Pancreas (tissue), 10 donors: ENCODE measurements at regions not wholly inside any gene's neighbourhood (a gene's known extent, or its start where the extent isn't known, plus 50 kb on each side); places are given as distances from the start of the nearest gene placed in this dataset.

ENCODE experiments used
- ATAC-seq, 4 donors: fragments of 200-7000 bp; cut with Tn5 transposase; one replicate each; pipeline versions ENCODE4 v1.8.0 to v1.9.1; 2020; ENCODE audit warnings: mild to moderate bottlenecking in 4 of 4, moderate library complexity in 4 of 4
- DNase-seq, 6 donors: peaks; one replicate each; pipeline ENCODE4 v3.0.0-alpha.2; 2020
- FAIRE-seq: peaks from 2 replicates; lab custom pipeline; 2012; peaks lifted over from hg19 to GRCh38; lab: Jason Lieb, UNC
- H3K27ac ChIP-seq, 4 donors: fragments of 200-600 bp; sonication (generic); 1 replicate in 3 of 4; 2 replicates in 1 of 4; pipeline versions ENCODE4 v1.5.0 to v1.8.0; 2020
- H3K27me3 ChIP-seq, 4 donors: fragments of 200-600 bp; one replicate each; pipeline ENCODE4 v1.8.0; 2021
- H3K36me3 ChIP-seq, 3 donors: fragments of 200-600 bp; sonication (generic) in 1 of 3; one replicate each; pipeline versions ENCODE4 v1.5.0 to v1.8.0; 2020 to 2021
- H3K4me1 ChIP-seq, 3 donors: fragments of 200-600 bp; one replicate each; pipeline ENCODE4 v1.8.0; 2021
- H3K4me3 ChIP-seq, 4 donors: fragments of 200-600 bp; sonication (generic) in 2 of 4; one replicate each; pipeline versions ENCODE4 v1.5.0 to v1.8.0; 2020 to 2021
- H3K9me3 ChIP-seq, 4 donors: fragments of 200-600 bp; one replicate each; pipeline ENCODE4 v1.8.0; 2021
- WGBS, 2 donors: extraction: QIAGEN DNeasy Blood & Tissue Kit; methylation state at CpG; one replicate each; pipeline ENCODE4 v1.1.7; 2013; 5-methylcytosine and 5-hydroxymethylcytosine counted together
- intact Hi-C, 3 donors: fragments of 100-400 bp; cut with DNase I; formaldehyde crosslinking; loops; one replicate each; pipeline versions ENCODE4 v1.11.1 to v1.14.2; 2022
- TF ChIP-seq, protein P1 (sequence below), 4 donors: fragments of 200-600 bp; sonication (generic) in 3 of 4; IDR thresholded peaks; one replicate each; pipeline versions ENCODE4 v1.5.0 to v1.8.0; 2021; ENCODE audit warnings: antibody characterized with exemption in 4 of 4
- donor health status: healthy with polysubstance abuse.
- donor health status: DM: no; HTN: no; CAD: no; lungs with moderate emphysema.
- donor health status: DM: no; HTN: no; CAD: no.
- donor health status: control.
- donor health status: control.
- donor health status: Bipolar disorder and iron deficiency.
- donor health status: DM: yes; HTN: yes; CAD: no.
- donor health status: DM: no; HTN: no; CAD: no.
- donor health status: DM: no; HTN: no; CAD: no.
- donor health status: DM: yes; HTN: yes; CAD: no.

DNA sequence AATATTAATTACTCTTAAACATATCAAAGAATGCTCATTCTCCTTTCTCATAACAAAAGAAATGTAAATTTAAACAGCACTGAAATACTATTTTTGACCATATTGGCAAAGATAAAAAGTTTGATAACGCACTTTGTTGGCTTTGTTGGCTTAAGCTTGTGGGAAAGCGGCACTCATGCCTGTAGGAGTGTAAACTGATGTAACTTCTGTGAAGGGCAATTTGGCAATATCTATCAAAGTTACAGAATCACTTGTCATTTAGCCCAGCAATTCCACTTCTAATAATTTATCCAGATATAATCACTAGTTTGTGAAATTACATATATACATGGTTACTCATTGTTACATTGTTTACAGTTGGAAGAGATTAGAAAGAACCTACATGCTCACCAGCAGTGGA, 96.3 kb upstream of the FOXN2 start:
- H3K4me3 ChIP-seq, result no peak overlapping the region
- no peaks in the 10 kb centered on the region for H3K36me3 ChIP-seq
- no peak for FAIRE-seq
- DNase-seq, result no peak
- H3K9me3 ChIP-seq, result no peaks in the 10 kb centered on the region
- H3K27me3 ChIP-seq, result no peaks in the 10 kb centered on the region
- no peak for ATAC-seq
- TF ChIP-seq, protein P1, sequence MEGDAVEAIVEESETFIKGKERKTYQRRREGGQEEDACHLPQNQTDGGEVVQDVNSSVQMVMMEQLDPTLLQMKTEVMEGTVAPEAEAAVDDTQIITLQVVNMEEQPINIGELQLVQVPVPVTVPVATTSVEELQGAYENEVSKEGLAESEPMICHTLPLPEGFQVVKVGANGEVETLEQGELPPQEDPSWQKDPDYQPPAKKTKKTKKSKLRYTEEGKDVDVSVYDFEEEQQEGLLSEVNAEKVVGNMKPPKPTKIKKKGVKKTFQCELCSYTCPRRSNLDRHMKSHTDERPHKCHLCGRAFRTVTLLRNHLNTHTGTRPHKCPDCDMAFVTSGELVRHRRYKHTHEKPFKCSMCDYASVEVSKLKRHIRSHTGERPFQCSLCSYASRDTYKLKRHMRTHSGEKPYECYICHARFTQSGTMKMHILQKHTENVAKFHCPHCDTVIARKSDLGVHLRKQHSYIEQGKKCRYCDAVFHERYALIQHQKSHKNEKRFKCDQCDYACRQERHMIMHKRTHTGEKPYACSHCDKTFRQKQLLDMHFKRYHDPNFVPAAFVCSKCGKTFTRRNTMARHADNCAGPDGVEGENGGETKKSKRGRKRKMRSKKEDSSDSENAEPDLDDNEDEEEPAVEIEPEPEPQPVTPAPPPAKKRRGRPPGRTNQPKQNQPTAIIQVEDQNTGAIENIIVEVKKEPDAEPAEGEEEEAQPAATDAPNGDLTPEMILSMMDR (IDR thresholded peaks at IDR 0.05), result no peak
- intact Hi-C loops, result no loop called here
- H3K4me1 ChIP-seq, result no peaks in the 10 kb centered on the region
- no peak overlapping the region for H3K27ac ChIP-seq
- WGBS, 2 donors, result 63 to 72% methylated on average over 2 of the region's 2 CpGs

DNA sequence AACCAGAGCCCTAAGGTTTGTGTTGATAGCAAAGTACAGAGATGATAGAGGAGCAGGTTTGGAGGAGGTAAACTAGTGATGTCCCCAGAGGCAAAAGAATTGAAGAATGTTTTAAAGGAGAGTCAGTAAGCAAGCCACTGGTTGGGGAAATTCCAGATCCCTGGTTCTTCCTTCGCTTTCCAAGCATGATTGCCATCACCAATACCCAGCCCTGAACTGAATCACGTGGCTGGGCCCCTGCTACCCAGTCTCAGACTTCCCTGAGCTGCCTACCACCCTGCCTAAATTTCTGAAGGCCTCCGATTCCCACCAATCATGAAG, 95.3 kb upstream of the FOXN2 start:
- TF ChIP-seq, protein P1 (IDR thresholded peaks at IDR 0.05), result no peak
- Histone ChIP-seq H3K9me3 (no peaks in the 10 kb centered on the region), H3K27me3 (no peaks in the 10 kb centered on the region), H3K4me1 (no peaks in the 10 kb centered on the region), H3K27ac (no peak overlapping the region), H3K4me3 (no peak overlapping the region), H3K36me3 (no peaks in the 10 kb centered on the region)
- DNase-seq (no peak), FAIRE-seq (no peak), ATAC-seq (no peak)
- WGBS, 2 donors, result 92 to 95% methylated on average over 3 of the region's 3 CpGs
- intact Hi-C loops, result no loop called here

- no peaks in the 10 kb centered on the region for H3K27me3 ChIP-seq
- no peak for DNase-seq
- no peaks in the 10 kb centered on the region for H3K36me3 ChIP-seq
- no peaks in the 10 kb centered on the region for H3K4me1 ChIP-seq
- H3K4me3 ChIP-seq, result no peak overlapping the region
- TF ChIP-seq, protein P1 (IDR thresholded peaks at IDR 0.05), result no peak
- peak in 1 of 4 donors; percentile 25 for ATAC-seq
- FAIRE-seq, result no peak
- intact Hi-C loops, result no loop called here
- H3K9me3 ChIP-seq, result no peaks in the 10 kb centered on the region
- 26 to 39% methylated on average over 1 of the region's 1 CpG for WGBS, 2 donors
- H3K27ac ChIP-seq, result no peak overlapping the region
Measured at GRCh38 chr2:48219555-48220436, 94.7 kb upstream of the FOXN2 start.

DNA sequence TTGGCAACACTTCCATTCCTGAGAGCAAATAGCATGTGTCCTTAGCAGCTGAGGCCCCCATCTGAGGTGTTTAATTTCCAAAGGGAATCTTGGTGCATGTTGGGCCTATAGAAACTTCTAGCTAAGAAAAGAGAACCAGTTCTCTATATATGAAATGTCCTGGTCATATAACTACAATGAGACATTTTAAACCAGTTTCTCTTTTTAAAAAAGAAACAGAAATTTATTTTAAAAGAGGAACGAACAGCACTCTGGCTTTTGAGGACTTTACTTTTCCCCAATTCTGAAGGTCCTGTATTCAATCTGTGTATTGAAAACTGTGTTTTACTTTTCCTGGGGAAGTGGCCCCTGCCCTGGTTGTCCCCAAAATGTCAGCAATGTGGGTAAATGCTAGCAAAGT, 94.0 kb upstream of the FOXN2 start:
- Histone ChIP-seq H3K4me1 (no peaks in the 10 kb centered on the region), H3K27ac (no peak overlapping the region), H3K36me3 (no peaks in the 10 kb centered on the region), H3K4me3 (no peak overlapping the region), H3K27me3 (no peaks in the 10 kb centered on the region), H3K9me3 (no peaks in the 10 kb centered on the region)
- TF ChIP-seq, protein P1 (IDR thresholded peaks at IDR 0.05), result no peak
- ATAC-seq (no peak), DNase-seq (no peak), FAIRE-seq (no peak)
- WGBS, 2 donors, result 84 to 97% methylated on average over 1 of the region's 1 CpG
- intact Hi-C loops, result no loop called here

GRCh38 chr2:48221846-48222516, 92.5 kb upstream of the FOXN2 start:
- no peak overlapping the region for H3K4me3 ChIP-seq
- H3K4me1 ChIP-seq, result no peaks in the 10 kb centered on the region
- no peaks in the 10 kb centered on the region for H3K27me3 ChIP-seq
- DNase-seq (no peak), FAIRE-seq (no peak), ATAC-seq (no peak)
- 75 to 84% methylated on average over 4 of the region's 4 CpGs for WGBS, 2 donors
- H3K9me3 ChIP-seq, result no peaks in the 10 kb centered on the region
- no peaks in the 10 kb centered on the region for H3K36me3 ChIP-seq
- intact Hi-C loops, result no loop called here
- TF ChIP-seq, protein P1 (IDR thresholded peaks at IDR 0.05), result no peak
- no peak overlapping the region for H3K27ac ChIP-seq
